ENCODE measurements at regions not wholly inside any gene's neighbourhood (a gene's known extent, or its start where the extent isn't known, plus 50 kb on each side); places are given as distances from the start of the nearest gene placed in this dataset.

DNA sequence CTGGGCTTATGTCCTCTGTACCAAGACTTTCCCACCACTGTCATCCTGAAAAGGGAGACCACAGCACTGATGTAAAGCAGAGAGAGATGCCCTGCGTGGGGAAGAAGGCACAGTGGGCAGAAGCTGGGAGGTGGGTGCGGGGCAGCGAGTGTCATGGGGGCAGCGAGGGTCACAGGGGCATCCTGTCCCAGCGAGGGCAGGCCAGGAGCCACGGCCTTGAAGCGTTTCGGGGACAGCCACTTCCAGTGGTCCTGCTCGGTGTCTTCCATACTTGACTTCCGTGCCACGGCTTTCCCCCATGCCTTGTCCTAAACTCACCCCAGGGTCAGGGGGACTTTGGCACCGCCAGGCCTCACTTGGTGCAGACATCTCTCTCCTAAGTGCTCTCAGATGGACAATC lies 1121.3 kb downstream of the TBC1D22A start:
- no peak for TF ChIP-seq CTCF (conservative IDR thresholded peaks at IDR 0.05; ENCODE audit: low read depth in 2 of 2)
- TF ChIP-seq EZH2 (IDR thresholded peaks at IDR 0.05; ENCODE audit: low read depth, unreplicated experiment), result no peak
- TF ChIP-seq JUNB (IDR thresholded peaks at IDR 0.05; ENCODE audit: unreplicated experiment), result no peak
- TF ChIP-seq POLR2AphosphoS5 (IDR thresholded peaks at IDR 0.05; ENCODE audit: low read depth), result no peak
- no peak for TF ChIP-seq EZH2phosphoT487 (IDR thresholded peaks at IDR 0.05; ENCODE audit: unreplicated experiment)
- TF ChIP-seq, protein P1, sequence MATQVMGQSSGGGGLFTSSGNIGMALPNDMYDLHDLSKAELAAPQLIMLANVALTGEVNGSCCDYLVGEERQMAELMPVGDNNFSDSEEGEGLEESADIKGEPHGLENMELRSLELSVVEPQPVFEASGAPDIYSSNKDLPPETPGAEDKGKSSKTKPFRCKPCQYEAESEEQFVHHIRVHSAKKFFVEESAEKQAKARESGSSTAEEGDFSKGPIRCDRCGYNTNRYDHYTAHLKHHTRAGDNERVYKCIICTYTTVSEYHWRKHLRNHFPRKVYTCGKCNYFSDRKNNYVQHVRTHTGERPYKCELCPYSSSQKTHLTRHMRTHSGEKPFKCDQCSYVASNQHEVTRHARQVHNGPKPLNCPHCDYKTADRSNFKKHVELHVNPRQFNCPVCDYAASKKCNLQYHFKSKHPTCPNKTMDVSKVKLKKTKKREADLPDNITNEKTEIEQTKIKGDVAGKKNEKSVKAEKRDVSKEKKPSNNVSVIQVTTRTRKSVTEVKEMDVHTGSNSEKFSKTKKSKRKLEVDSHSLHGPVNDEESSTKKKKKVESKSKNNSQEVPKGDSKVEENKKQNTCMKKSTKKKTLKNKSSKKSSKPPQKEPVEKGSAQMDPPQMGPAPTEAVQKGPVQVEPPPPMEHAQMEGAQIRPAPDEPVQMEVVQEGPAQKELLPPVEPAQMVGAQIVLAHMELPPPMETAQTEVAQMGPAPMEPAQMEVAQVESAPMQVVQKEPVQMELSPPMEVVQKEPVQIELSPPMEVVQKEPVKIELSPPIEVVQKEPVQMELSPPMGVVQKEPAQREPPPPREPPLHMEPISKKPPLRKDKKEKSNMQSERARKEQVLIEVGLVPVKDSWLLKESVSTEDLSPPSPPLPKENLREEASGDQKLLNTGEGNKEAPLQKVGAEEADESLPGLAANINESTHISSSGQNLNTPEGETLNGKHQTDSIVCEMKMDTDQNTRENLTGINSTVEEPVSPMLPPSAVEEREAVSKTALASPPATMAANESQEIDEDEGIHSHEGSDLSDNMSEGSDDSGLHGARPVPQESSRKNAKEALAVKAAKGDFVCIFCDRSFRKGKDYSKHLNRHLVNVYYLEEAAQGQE (IDR thresholded peaks at IDR 0.05; ENCODE audit: unreplicated experiment), result no peak
- TF ChIP-seq, protein P2, sequence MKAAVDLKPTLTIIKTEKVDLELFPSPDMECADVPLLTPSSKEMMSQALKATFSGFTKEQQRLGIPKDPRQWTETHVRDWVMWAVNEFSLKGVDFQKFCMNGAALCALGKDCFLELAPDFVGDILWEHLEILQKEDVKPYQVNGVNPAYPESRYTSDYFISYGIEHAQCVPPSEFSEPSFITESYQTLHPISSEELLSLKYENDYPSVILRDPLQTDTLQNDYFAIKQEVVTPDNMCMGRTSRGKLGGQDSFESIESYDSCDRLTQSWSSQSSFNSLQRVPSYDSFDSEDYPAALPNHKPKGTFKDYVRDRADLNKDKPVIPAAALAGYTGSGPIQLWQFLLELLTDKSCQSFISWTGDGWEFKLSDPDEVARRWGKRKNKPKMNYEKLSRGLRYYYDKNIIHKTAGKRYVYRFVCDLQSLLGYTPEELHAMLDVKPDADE (IDR thresholded peaks at IDR 0.05), result no peak
- no peak for TF ChIP-seq CREB1 (CRISPR knock-in tag; IDR thresholded peaks at IDR 0.05; ENCODE audit: low read depth)
- TF ChIP-seq, protein P3, sequence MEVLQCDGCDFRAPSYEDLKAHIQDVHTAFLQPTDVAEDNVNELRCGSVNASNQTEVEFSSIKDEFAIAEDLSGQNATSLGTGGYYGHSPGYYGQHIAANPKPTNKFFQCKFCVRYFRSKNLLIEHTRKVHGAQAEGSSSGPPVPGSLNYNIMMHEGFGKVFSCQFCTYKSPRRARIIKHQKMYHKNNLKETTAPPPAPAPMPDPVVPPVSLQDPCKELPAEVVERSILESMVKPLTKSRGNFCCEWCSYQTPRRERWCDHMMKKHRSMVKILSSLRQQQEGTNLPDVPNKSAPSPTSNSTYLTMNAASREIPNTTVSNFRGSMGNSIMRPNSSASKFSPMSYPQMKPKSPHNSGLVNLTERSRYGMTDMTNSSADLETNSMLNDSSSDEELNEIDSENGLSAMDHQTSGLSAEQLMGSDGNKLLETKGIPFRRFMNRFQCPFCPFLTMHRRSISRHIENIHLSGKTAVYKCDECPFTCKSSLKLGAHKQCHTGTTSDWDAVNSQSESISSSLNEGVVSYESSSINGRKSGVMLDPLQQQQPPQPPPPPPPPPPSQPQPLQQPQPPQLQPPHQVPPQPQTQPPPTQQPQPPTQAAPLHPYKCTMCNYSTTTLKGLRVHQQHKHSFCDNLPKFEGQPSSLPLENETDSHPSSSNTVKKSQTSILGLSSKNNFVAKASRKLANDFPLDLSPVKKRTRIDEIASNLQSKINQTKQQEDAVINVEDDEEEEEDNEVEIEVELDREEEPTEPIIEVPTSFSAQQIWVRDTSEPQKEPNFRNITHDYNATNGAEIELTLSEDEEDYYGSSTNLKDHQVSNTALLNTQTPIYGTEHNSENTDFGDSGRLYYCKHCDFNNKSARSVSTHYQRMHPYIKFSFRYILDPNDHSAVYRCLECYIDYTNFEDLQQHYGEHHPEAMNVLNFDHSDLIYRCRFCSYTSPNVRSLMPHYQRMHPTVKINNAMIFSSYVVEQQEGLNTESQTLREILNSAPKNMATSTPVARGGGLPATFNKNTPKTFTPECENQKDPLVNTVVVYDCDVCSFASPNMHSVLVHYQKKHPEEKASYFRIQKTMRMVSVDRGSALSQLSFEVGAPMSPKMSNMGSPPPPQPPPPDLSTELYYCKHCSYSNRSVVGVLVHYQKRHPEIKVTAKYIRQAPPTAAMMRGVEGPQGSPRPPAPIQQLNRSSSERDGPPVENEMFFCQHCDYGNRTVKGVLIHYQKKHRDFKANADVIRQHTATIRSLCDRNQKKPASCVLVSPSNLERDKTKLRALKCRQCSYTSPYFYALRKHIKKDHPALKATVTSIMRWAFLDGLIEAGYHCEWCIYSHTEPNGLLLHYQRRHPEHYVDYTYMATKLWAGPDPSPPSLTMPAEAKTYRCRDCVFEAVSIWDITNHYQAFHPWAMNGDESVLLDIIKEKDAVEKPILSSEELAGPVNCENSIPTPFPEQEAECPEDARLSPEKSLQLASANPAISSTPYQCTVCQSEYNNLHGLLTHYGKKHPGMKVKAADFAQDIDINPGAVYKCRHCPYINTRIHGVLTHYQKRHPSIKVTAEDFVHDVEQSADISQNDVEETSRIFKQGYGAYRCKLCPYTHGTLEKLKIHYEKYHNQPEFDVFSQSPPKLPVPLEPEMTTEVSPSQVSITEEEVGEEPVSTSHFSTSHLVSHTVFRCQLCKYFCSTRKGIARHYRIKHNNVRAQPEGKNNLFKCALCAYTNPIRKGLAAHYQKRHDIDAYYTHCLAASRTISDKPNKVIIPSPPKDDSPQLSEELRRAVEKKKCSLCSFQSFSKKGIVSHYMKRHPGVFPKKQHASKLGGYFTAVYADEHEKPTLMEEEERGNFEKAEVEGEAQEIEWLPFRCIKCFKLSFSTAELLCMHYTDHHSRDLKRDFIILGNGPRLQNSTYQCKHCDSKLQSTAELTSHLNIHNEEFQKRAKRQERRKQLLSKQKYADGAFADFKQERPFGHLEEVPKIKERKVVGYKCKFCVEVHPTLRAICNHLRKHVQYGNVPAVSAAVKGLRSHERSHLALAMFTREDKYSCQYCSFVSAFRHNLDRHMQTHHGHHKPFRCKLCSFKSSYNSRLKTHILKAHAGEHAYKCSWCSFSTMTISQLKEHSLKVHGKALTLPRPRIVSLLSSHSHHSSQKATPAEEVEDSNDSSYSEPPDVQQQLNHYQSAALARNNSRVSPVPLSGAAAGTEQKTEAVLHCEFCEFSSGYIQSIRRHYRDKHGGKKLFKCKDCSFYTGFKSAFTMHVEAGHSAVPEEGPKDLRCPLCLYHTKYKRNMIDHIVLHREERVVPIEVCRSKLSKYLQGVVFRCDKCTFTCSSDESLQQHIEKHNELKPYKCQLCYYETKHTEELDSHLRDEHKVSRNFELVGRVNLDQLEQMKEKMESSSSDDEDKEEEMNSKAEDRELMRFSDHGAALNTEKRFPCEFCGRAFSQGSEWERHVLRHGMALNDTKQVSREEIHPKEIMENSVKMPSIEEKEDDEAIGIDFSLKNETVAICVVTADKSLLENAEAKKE (CRISPR knock-in tag; IDR thresholded peaks at IDR 0.05), result no peak
- no peak for TF ChIP-seq ZNF114 (CRISPR knock-in tag; IDR thresholded peaks at IDR 0.05)
- no peak for TF ChIP-seq STAT1 (IDR thresholded peaks at IDR 0.05; ENCODE audit: unreplicated experiment)
- no peak for TF ChIP-seq ZNF331 (CRISPR knock-in tag; IDR thresholded peaks at IDR 0.05; ENCODE audit: low read depth)

Data from GM23338 (cell line).